PC-9 (cell line): ENCODE measurements at regions not wholly inside any gene's neighbourhood (a gene's known extent, or its start where the extent isn't known, plus 50 kb on each side); places are given as distances from the start of the nearest gene placed in this dataset.

ENCODE experiments used
- CTCF ChIP-seq: fragments of 200-600 bp; sonication (generic); conservative IDR thresholded peaks from 2 replicates; pipeline ENCODE4 v1.6.1; 2017; ENCODE audit warnings: mixed run types, antibody characterized with exemption, mild to moderate bottlenecking, moderate library complexity
- EZH2 ChIP-seq: fragments of 200-600 bp; sonication (generic); IDR thresholded peaks from 2 replicates; pipeline ENCODE4 v1.8.0; 2017; ENCODE audit warnings: antibody characterized with exemption, low read depth

GRCh38 chr6:156421933-156422332, 355.2 kb upstream of the ARID1B start:
- TF ChIP-seq CTCF, result no peak
- no peak for TF ChIP-seq EZH2
